ENCODE measurements at regions not wholly inside any gene's neighbourhood (a gene's known extent, or its start where the extent isn't known, plus 50 kb on each side); places are given as distances from the start of the nearest gene placed in this dataset.

- H3K4me3 ChIP-seq, result no peak overlapping the region
- no peak overlapping the region for H3K27ac ChIP-seq
- 31 to 33% (median 31%) methylated on average over 11 of the region's 11 CpGs for WGBS, 3 donors
- no peaks in the 10 kb centered on the region for H3K4me1 ChIP-seq (ENCODE audit: insufficient read depth)
- intact Hi-C loops (cut with DNase I), result no loop called here
- TF ChIP-seq EP300 (IDR thresholded peaks at IDR 0.05) (no peak), POLR2A (IDR thresholded peaks at IDR 0.05) (no peak), CTCF (IDR thresholded peaks at IDR 0.05) (no peak)
- no peak for DNase-seq
- no peaks in the 10 kb centered on the region for H3K9me3 ChIP-seq
- H3K27me3 ChIP-seq, result no peaks in the 10 kb centered on the region
- no peaks in the 10 kb centered on the region for H3K36me3 ChIP-seq
These were observed 52.5 kb upstream of the SLC14A2 start for GRCh38 chr18:45562567-45563479.

- TF ChIP-seq CTCF (IDR thresholded peaks at IDR 0.05), result no peak
- no peak for TF ChIP-seq POLR2A (IDR thresholded peaks at IDR 0.05)
- no peaks in the 10 kb centered on the region for H3K27me3 ChIP-seq
- H3K9me3 ChIP-seq, result no peaks in the 10 kb centered on the region
- no peak overlapping the region for H3K4me3 ChIP-seq
- H3K4me1 ChIP-seq (ENCODE audit: insufficient read depth), result no peaks in the 10 kb centered on the region
- WGBS, 3 donors, result 84 to 88% (median 88%) methylated on average over 19 of the region's 19 CpGs
- H3K36me3 ChIP-seq, result no peaks in the 10 kb centered on the region
- no peak for DNase-seq
- no peak overlapping the region for H3K27ac ChIP-seq
- intact Hi-C loops (cut with DNase I), result no loop called here
These were observed 49.9 kb upstream of the SLC14A2 start for GRCh38 chr18:45565280-45565970.

Data from ovary (tissue), 7 donors.